Suprapubic skin (tissue), 3 donors: ENCODE measurements at regions not wholly inside any gene's neighbourhood (a gene's known extent, or its start where the extent isn't known, plus 50 kb on each side); places are given as distances from the start of the nearest gene placed in this dataset.

Source experiments
- POLR2AphosphoS5 ChIP-seq, 3 donors: sonication (generic); formaldehyde crosslinking; IDR thresholded peaks; one replicate each; pipeline ENCODE4 v1.6.1; 2017; ENCODE audit warnings: antibody characterized with exemption in 3 of 3
- TF ChIP-seq, protein P1 (sequence below), 2 donors: fragments of 200-600 bp in 1 of 2; fragments of 450-650 bp in 1 of 2; sonication (generic) in 1 of 2; IDR thresholded peaks; one replicate each; pipeline ENCODE4 v1.5.1; 2016 to 2019; ENCODE audit warnings: antibody characterized with exemption in 2 of 2, mild to moderate bottlenecking in 1 of 2, moderate library complexity in 1 of 2

DNA sequence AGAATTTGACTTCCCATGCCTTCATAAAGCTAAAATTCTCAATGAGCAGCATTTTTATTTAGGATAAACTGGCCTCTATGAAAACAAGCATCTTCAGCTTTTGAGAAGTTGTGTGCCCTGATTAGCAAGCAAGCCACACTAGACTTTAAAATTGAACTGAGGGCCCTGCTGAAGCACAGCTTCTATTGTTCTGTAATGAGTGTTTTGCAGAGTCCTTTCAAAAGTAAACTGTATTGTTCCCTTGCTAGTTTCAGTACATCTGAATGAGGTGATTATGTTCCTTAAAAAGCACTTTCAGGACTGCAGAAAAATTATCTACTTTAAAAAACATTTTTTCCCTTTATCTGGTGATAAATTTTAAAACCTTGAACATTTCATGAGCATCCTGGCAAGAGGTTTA, 113.3 kb upstream of the PRPS1L1 start:
- TF ChIP-seq, protein P1, sequence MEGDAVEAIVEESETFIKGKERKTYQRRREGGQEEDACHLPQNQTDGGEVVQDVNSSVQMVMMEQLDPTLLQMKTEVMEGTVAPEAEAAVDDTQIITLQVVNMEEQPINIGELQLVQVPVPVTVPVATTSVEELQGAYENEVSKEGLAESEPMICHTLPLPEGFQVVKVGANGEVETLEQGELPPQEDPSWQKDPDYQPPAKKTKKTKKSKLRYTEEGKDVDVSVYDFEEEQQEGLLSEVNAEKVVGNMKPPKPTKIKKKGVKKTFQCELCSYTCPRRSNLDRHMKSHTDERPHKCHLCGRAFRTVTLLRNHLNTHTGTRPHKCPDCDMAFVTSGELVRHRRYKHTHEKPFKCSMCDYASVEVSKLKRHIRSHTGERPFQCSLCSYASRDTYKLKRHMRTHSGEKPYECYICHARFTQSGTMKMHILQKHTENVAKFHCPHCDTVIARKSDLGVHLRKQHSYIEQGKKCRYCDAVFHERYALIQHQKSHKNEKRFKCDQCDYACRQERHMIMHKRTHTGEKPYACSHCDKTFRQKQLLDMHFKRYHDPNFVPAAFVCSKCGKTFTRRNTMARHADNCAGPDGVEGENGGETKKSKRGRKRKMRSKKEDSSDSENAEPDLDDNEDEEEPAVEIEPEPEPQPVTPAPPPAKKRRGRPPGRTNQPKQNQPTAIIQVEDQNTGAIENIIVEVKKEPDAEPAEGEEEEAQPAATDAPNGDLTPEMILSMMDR (IDR thresholded peaks at IDR 0.05): no peak
- TF ChIP-seq POLR2AphosphoS5 (IDR thresholded peaks at IDR 0.05): no peak
